HG03457 (cell line): ENCODE measurements at regions not wholly inside any gene's neighbourhood (a gene's known extent, or its start where the extent isn't known, plus 50 kb on each side); places are given as distances from the start of the nearest gene placed in this dataset.

Experiments used
- ATAC-seq: cut with Tn5 transposase; IDR thresholded peaks from one replicate; pipeline ENCODE4 v1.9.1; 2021; ENCODE audit warnings: moderate number of reproducible peaks; ENCODE audit not compliant: unreplicated experiment

DNA sequence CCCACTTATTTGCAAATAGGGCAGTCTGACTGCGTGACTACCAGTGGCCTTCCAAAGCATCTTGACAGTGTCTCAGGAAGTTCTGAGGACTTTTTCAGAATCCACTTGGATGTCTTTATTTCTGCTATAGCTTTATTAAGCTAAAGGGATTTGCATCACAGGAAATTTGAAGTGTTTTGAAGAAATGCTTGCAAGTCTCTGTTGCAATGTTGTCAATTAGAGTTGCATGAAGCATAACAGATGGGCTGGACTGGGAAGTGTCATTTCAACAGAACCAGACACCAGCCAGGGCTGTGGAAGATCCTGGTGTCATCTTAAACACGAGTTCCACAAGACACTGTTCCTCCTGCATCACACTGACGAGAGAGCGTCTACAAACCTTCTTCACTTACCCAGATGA, 224.5 kb downstream of the EN1 start:
- ATAC-seq: no peak

DNA sequence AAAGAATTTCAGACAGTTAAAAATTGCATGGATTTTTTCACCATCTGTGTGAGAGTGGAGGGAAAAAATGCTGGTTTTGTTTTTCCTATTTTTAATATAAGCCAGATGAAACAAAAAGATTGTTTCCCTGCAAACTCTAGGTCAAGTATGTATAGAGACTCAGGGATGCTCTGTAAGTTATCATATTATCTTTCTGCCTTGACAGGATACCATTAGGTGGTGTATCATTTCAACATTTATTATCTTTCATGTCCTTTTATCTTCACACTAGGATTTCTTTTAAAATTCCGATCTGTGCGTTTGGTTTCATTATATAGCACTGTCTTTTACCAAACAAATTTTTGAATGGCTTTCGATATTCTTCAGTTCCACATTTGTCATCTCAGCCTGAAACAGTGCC, 225.3 kb downstream of the EN1 start:
- ATAC-seq: no peak

DNA sequence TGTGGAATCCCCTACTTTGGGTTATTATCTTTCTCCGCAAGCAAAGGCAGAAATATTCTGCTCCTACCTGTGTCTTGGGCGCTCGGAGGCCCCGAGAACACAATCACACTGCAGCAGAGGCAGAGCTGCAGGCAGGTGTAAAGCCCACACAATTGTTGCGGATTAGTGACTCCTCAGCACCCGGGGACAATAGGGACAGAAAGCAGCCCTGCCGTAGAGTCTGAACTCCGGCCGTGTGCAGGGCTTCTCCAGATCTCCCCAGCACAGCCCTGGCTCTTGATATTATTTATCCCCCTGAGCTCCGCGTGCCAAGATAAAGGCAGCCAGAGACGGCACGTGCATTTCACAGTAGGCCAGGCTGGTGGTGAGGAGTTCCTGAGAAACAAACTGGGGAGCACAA, 229.2 kb downstream of the EN1 start:
- ATAC-seq: no peak

DNA sequence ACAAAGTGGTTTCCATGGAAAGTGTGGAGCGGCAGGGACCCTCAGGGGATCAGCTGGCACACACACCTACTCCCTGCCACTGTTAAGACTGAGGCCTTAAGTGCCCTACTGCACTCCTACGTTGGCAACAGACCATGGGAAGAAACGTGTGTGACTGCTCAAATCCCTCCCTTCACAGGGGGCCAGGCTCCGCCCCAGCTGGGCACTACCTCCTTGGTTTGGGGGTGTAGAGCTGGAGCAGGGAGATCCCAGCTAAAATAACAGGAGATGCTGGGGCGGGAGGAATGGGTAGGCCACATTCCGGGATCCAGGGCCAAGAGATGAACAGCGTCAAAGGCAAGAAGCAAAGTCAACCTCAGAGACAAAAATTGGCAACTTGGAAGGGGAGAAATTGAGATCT, 231.0 kb downstream of the EN1 start:
- ATAC-seq: no peak

DNA sequence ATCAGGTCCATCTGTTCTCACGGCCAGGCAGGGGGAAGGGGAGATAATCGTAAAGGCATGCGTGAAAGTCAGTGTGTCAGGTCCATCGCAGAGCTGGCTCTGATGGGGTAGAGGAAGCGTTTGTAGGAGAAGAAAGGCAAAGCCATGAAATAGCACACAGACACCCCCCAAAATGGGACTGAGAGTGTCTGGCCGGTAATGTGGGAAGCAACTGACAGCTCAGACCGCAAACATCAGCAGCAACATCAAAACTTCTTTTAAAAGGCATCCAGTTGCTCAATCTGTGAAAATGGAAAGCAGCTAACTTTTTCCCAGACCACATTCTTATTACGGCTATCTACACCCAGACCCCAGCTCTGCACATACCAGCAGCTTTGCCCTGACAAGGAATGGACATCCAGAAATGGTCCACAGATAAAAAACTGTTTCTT, 232.6 kb downstream of the EN1 start:
- no peak for ATAC-seq

DNA sequence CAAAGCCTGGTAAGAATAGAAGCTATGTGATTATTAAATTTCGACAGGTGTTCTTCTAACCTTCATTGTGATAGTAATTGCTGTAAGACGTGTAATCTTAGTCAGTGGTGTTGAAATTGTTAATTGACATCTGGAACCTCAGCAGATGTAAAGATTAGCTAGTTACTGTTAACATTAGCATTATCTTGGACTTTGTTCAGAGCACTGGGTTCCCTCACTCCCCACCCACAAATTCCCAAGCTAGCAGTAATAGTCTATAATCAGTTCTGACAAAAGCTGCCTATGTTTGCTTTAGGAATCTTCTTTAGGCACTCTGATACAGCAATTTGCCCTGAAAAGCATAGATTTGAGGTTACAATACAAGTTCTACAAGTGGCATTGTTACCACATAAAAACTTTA, 233.7 kb downstream of the EN1 start:
- ATAC-seq: no peak

DNA sequence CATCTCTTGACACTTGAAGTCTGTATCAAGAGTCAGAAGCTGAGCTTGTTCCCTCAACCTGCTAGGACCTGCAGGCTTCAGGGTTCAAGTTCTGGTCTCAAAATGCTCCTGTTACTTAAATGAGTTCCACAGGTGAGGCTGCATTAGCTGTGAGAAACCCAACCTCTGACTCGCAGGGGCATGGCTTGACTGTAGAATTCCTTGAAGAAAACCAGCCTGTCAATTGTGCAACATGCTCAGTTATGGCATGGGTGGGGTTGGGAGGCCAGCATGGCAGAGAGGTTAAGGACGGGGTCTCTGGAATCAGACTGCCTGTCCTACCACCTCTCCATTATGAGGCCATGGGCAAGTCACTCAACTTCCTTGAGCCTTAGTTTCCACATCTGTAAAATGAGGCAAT, 235.8 kb downstream of the EN1 start:
- no peak for ATAC-seq

DNA sequence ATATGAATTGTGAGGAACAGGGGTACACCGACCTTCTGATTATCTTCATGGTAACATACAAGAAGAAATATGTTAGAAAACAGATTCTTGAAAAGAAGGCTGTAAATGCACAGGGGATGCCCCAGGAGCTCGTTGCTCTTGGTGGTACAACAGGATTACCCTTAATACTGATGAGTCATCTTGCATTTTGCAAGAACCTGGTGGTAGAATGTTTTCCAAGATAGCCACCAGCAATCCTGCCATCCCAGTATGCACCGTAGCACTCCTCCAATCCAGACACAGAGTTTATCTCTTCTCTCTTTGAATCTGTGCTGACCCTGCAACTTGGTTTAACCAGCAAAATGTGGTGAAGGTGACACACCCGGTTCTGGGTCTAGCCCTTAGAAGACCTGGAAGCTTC, 238.3 kb downstream of the EN1 start:
- no peak for ATAC-seq

DNA sequence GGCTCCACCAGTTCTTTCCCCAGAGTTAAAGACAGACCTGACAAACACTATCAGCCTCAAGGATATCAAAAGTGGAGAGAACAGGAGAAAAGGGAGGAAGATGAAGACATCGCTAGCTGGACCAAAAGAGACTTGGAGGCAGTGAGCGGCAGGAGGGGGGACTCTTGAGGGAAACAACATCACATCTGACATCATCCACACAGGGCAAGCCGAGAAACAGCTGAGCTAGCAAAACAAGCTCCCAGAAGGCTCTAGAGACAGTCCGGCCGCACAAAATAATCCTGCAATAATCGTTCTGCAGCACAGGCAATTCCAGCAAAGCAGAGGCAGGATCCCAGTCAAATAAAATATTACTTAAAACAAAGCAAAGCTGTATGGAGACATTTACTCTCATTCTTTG, 239.8 kb downstream of the EN1 start:
- ATAC-seq: no peak

DNA sequence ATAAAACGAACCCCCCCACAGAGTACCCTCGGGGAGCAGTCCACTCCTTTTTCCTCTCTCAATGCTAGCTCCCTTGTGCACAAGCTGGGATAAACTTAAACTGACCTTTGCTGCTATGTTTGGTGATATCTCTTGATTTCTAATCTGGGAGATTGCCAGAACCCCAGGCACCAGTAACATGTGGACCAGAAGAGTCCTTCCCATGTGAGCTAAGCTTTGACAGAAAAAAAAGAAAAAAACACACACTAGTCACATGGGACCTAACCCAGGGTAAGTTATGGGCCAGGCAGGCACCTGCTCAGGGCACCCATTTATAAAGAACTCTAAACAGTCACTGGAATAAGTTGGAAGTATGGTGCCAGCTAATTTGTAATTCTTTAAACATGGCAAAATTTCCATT, 242.6 kb downstream of the EN1 start:
- no peak for ATAC-seq

DNA sequence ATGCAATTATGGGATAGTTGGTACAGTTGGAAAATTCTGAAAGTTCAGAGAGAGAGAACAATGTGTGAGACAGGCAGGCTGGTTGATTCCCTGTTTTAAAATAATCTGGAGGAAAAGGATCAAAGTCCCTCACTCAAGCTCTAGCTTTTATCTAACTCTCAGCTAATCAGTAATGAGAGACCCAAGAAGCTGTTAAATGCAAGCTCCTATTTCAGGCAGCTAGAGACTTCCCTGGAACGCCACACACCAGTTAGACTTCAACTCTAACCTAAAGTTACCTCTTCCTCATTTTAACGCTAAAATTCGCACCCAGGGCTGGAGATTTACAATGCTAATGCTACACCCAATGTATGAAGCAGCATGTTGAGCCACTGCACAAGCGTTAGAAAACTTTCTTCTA, 243.1 kb downstream of the EN1 start:
- ATAC-seq: no peak

DNA sequence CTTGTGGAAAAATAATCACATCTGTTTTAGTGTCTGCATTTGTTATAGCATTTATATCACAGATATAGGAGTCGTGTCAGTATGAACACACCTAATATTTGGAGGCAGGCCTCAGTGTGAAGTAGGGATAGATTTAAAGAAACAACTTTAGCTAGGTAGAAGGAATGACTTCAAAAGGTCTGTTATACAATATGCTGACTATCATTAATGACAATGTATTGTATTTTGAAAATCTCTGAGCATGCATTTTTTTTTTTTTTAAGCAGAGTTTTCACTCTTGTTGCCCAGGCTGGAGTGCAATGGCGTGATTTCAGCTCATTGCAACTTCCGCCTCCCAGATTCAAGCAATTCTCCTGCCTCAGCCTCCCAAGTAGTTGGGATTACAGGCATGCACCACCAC, 248.3 kb downstream of the EN1 start:
- ATAC-seq: no peak

DNA sequence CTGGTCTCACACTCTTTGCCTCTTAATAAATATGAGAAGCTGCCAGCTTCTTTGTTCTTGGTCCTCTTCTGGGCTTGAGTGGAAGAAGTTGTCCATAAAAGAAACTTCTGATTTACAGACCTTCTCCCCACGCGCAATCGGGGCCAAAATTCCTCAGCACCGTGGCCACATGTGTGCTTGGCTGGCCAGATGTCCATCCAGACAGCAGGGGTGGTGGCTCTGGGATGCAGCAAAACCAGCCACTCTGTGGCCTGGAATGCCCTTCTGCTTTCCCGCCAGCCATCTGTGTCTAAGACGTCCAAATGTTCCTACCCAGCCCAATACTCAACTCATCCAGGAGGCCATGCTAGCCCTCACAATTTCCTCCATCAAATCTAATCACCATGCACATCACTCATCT, 250.8 kb downstream of the EN1 start:
- no peak for ATAC-seq

DNA sequence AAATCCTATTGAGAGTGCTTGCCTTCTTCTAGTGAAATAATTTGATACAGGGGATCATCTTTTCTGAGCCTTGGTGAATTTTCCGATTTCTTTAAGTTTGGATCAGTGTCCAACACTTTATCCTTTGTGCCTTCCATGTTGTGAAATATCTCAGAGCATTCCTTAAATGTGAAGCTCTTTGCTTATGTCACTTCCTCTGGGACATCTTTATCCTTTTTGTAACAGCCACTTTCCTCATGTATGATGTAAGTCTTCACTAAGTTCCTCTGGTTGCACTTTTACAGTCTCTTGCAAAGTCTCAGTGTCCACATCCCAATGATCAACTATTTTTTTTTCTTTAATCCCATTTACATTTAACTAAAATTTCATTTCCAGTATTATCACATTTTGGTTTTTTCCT, 254.2 kb downstream of the EN1 start:
- no peak for ATAC-seq

DNA sequence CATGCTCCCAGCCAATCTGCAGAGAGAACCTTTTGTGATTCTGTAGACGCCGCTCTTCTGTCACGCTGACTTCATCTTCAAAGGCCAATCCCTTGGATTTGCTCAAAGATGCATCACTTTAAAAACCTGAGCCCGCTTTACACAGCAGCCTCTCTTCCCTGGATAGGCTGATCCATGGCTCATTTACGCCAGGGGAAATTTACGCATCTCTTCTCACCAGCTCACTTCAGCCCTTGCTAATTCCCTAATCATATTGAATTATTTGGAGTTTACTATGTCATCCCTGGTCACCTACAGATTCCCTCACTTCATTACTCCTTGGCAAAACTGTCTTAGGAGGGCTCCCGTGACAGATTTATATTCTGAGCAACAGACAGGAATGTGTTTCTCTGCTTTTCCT, 256.2 kb downstream of the EN1 start:
- ATAC-seq: no peak

DNA sequence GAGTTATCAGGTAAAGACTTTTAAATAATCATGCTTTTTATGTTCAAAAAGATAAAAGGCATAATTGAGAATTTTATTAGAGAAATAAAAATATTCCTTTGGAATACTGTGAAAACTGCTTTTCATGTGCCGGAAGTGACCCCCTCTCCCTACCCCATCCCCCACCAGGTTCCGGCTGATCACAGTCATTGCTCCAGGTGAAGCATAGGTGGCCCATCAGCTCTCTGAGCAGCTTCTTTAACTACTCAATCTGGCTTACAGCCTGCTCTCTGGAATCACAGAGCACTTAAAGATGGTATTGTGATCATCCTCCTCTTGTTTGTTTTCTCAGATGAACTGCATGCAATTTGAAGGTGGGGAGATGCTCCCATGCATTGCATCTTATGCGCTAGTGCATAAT, 257.7 kb downstream of the EN1 start:
- ATAC-seq: no peak

DNA sequence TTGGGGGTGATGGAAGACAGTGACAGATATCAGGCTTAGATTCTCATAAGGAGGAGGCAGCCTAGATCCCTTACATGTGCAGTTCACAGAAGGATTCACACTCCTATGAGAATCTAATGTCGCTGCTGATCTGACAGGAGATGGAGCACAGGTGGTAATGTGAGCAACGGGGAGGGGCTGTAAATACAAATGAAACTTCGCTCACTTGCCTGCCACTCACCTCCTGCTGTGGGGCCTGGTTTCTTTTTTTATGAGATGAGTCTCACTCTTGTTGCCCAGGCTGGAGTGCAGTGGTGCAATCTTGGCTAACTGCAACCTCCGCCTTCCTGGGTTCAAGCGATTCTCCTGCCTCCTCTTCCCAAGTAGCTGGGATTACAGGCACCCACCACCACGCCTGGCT, 258.6 kb downstream of the EN1 start:
- no peak for ATAC-seq

DNA sequence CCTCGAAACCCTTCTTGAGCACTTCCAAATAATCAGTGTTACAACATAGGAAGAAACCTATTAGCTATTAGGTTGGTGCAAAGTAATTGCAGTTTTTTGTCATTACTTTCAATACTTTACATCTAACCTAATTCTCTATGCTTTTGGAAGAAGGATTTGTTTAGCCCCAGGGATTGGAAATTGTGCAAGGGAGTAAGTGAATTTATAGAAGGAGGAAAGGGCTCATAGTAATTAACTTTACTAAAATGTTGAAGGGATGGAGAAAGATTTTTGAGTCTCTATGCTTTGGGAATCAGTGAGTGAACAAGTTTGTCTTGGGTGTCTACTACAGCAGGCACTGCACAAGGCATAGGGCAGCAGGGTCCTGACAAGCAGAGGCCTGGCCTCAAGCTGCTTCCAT, 261.1 kb downstream of the EN1 start:
- ATAC-seq: no peak

DNA sequence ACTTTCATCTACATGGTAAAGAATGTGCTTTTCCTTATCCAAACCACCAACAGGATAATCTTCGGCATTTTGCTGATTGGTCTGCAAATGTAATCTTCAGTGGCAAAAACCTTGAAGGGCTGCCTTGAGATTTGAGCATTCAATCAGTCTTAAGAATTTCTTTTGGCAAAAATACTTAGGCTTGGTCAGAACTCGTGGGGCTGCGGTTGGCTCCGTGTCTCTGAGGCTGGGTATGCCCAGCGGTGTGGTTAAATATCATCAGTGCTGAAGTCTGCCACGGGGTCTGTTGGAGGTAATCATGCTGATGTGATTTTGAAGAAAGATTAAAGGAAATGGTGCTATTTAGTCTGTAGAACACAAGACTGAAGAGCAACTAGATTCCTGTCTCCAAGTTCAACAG, 262.6 kb downstream of the EN1 start:
- ATAC-seq: no peak

DNA sequence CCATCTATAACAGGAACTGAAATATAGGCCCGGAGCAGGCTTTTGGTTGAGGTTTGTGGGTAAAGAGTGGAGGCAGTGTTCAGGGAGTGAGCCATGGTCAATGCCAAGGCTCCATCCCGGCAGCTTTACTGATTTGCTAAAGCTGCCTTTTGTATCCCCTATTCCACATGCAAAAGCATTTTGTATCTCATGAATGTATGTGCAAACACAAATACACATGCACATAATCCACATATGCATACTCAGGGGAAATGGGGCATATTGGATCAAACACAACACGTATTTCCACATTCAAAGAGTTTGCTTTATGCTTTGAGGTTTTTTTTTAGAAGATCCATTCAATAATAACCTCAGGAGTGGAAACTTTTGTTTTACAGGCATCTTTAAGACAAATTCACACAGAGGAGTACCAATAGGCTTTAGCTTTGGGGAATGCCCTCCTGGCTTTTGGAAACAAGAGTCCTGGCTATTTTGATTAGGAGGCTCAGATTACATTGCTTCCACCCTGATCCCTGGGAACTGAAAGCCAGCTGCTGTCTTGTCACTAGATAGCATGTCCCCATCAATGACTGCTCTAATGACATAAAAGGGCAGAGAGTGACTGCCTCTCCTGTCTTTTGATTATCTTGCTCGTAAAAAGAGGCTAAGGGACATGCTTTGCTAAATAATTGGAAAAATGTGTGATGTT, 263.2 kb downstream of the EN1 start:
- no peak for ATAC-seq

DNA sequence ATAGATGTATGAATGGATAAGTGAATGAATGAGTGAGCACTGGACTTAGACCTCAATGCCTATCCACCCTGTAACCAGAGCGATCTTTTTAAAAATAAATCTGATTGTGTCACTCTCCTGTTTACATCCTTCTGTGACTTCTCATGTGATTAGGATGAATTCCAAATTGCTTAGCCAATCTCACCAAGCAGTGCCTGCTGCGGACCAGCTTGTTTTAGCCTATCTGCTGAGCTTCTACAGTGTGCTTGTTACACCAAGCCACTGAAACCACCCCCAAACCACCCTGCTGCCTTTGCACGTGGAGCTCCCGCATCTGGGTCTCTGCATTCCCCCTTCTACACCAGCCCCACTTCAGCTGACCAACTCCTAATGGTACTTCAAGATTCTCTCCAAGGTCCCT, 265.4 kb downstream of the EN1 start:
- no peak for ATAC-seq

DNA sequence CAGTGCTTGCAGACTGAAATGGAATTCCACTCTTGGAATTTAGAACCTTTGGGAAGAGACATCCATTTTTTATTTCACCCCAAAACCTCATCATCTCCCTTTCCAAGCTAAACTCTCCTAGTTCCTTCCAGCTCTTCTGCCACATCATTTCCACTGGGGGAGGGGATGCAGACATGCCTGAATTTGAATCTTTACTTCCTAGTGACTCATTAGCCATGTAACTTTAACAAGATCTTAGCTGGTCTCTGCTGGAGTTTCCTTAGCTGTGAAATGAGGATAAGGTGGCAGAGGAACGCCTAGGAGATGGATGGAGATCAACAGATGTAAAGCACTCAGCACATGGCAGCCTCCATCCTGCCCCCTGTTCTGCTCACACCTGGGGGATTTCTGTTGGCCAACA, 266.8 kb downstream of the EN1 start:
- ATAC-seq: no peak

DNA sequence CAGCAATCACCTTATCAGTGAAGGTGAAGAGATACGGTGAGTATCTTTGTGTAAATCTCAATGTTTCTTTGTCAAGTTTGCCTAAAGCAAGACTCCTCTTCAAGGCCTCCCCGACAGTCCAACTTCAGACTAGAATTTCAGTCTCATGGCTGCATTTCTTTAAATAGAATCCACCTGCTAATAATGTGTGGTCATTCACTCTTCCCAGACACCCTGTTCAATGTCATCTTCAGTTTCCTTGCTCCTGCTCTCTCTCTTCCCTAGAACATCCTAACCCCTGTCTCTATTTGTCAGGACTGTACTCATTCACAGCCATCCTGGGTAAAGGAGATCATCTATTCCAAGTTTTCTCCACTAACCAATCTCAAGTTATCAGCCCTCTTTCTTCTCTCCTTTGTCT, 267.3 kb downstream of the EN1 start:
- ATAC-seq: no peak

DNA sequence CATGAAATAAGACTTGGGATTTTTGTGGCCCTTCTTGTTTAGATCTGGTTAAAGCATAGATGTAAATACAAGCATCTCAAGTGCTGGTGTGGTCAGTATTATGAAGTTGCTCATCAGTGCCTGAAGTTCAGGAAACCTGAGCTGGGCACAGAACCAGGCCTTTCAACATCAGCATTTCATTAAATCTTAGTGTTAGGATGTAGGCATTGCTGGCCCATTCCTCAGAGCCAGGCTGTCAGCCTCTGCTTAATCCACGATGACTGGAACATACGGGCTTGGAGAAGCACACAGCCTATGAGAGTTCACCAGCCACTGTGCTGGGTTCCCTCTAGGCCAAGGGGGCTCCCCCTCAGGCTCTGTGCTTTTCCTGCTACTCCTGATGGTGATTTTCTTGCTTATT, 270.2 kb downstream of the EN1 start:
- no peak for ATAC-seq
